AG09319 (cell line): ENCODE measurements at regions not wholly inside any gene's neighbourhood (a gene's known extent, or its start where the extent isn't known, plus 50 kb on each side); places are given as distances from the start of the nearest gene placed in this dataset.

ENCODE experiments used
- DNase-seq: peaks from one replicate; pipeline ENCODE4 v3.0.0-alpha.2; 2010; ENCODE audit warnings: low read depth; ENCODE audit errors: extremely low read depth
- TF ChIP-seq, protein P1 (sequence below): IDR thresholded peaks from 2 replicates; pipeline ENCODE4 v1.5.1; 2011; ENCODE audit warnings: low read depth, mild to moderate bottlenecking, inconsistent platforms, low read length, moderate library complexity

- TF ChIP-seq, protein P1, sequence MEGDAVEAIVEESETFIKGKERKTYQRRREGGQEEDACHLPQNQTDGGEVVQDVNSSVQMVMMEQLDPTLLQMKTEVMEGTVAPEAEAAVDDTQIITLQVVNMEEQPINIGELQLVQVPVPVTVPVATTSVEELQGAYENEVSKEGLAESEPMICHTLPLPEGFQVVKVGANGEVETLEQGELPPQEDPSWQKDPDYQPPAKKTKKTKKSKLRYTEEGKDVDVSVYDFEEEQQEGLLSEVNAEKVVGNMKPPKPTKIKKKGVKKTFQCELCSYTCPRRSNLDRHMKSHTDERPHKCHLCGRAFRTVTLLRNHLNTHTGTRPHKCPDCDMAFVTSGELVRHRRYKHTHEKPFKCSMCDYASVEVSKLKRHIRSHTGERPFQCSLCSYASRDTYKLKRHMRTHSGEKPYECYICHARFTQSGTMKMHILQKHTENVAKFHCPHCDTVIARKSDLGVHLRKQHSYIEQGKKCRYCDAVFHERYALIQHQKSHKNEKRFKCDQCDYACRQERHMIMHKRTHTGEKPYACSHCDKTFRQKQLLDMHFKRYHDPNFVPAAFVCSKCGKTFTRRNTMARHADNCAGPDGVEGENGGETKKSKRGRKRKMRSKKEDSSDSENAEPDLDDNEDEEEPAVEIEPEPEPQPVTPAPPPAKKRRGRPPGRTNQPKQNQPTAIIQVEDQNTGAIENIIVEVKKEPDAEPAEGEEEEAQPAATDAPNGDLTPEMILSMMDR, result no peak
- DNase-seq, result no peak
These were observed 68.3 kb downstream of the SYF2 start for GRCh38 chr1:25163986-25164385.

DNA sequence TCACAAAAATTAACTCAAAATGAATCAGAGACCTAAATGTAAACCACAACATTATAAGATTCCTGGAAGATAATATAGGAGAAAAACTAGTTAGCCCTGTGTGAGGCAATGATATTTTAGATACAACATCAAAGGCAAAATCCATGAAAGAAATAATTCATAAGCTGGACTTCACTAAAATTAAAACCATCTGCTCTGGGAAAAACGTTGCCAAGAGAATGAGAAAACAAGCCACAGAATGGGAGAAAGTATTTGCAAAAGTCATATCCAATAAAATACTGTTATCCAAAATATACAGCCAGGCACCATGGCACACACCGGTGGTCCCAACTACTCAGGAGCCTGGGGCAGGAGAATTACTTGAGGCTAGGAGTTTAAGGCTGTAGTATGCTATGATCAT is 70.3 kb downstream of the SYF2 start:
- TF ChIP-seq, protein P1, result no peak
- peak; percentile 52 for DNase-seq

- TF ChIP-seq, protein P1, result no peak
- no peak for DNase-seq
These were observed 74.5 kb downstream of the SYF2 start for GRCh38 chr1:25157846-25158245.

DNA sequence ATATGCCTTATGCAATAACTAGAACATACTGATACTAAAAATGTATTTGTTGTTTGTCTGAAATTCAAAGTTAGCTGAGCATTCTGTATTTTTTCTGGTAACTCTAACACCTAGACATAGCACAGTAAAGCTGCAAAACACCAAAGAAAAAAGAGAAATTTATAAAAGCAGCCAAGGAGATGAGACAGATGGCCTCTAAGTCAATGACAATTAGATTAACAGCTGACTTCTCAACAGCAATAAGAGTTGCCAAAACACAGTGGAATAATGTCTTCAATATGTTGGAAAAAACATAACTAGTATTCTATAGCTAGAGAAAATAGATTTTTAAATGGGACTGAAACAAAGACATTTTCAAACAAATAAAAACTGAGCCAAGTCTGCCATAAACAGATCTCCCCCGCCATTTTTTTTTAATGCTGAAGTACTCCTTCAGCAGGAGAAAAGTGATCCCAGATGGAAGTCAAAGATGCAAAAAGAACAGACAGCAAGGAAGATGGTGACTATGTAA is 81.3 kb downstream of the SYF2 start:
- TF ChIP-seq, protein P1, result no peak
- no peak for DNase-seq

- no peak for DNase-seq
- TF ChIP-seq, protein P1, result peak; percentile 6
These were observed 83.5 kb downstream of the SYF2 start for GRCh38 chr1:25148673-25149300.

GRCh38 chr1:25146451-25146855 is 85.8 kb downstream of the SYF2 start:
- TF ChIP-seq, protein P1, result no peak

DNA sequence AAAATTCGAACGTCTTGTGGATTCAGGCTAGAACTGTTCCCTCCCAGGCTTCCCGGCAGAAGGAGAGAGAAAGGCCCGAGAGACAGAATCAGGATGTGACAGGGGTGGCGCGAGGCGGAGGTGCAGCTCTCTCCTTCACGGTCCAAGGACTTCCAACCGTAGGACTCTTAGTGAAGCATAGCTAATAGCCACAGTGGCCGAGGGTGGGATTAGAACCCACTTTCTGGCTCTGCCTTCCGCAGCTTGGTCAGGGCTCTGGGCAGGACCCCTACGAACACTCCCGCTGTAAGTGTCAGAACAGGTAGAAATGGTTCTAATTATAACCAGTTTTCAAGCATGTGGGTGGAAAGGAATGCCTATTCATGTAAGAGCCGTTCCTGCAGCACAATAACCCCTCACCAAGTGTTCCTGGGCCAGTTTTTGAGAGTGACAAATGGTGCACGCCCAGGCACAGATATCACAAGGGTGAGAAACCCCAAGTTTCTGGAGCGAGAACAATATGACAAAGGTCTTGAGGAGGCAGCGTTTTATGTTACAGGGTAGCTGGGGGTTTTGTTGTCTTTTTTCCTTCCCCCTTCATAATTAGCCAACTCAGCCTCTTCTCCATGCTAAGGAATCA is 86.4 kb downstream of the SYF2 start:
- TF ChIP-seq, protein P1, result no peak
- DNase-seq, result no peak

More at GRCh38 chr1:25146451-25146855, 85.8 kb downstream of the SYF2 start:
- no peak for DNase-seq
